Upper lobe of right lung (tissue), 1 donor: ENCODE measurements at regions not wholly inside any gene's neighbourhood (a gene's known extent, or its start where the extent isn't known, plus 50 kb on each side); places are given as distances from the start of the nearest gene placed in this dataset.

ENCODE experiments used
- ATAC-seq: fragments of 200-7000 bp; cut with Tn5 transposase; one replicate; pipeline ENCODE4 v1.9.1; 2020; ENCODE audit warnings: mild to moderate bottlenecking, moderate library complexity
- DNase-seq: peaks from one replicate; pipeline ENCODE4 v3.0.0-alpha.2; 2020
- H3K27ac ChIP-seq: fragments of 200-600 bp; one replicate; pipeline ENCODE4 v1.8.0; 2022
- H3K27me3 ChIP-seq: fragments of 200-600 bp; one replicate; pipeline ENCODE4 v1.8.0; 2022; ENCODE audit warnings: mild to moderate bottlenecking
- H3K36me3 ChIP-seq: fragments of 200-600 bp; one replicate; pipeline ENCODE4 v1.8.0; 2022
- H3K4me1 ChIP-seq: fragments of 200-600 bp; one replicate; pipeline ENCODE4 v1.8.0; 2022
- H3K4me3 ChIP-seq: fragments of 200-600 bp; one replicate; pipeline ENCODE4 v1.8.0; 2022; ENCODE audit warnings: mild to moderate bottlenecking
- H3K9me3 ChIP-seq: fragments of 200-600 bp; one replicate; pipeline ENCODE4 v1.8.0; 2022
- CTCF ChIP-seq: fragments of 200-600 bp; IDR thresholded peaks from one replicate; pipeline ENCODE4 v1.8.0; 2022; ENCODE audit warnings: antibody characterized with exemption
- intact Hi-C: fragments of 100-400 bp; cut with DNase I; formaldehyde crosslinking; loops from one replicate; pipeline ENCODE4 v1.11.0; 2022
- donor health status: DM: no; HTN: yes; CAD: no; lungs with severe emphysema.

GRCh38 chr2:223197046-223197445 is 145.1 kb downstream of the KCNE4 start:
- no peaks in the 10 kb centered on the region for H3K27me3 ChIP-seq
- ATAC-seq (no peak), DNase-seq (no peak)
- H3K4me1 ChIP-seq: no peaks in the 10 kb centered on the region
- no peak for TF ChIP-seq CTCF
- intact Hi-C loops: no loop called here
- no peaks in the 10 kb centered on the region for H3K9me3 ChIP-seq
- no peak overlapping the region for H3K4me3 ChIP-seq
- H3K27ac ChIP-seq: no peak overlapping the region
- no peaks in the 10 kb centered on the region for H3K36me3 ChIP-seq

GRCh38 chr2:223199531-223200515 is 147.8 kb downstream of the KCNE4 start:
- ATAC-seq: no peak
- no peak overlapping the region for H3K4me3 ChIP-seq
- no peaks in the 10 kb centered on the region for H3K4me1 ChIP-seq
- H3K27me3 ChIP-seq: no peaks in the 10 kb centered on the region
- intact Hi-C loops: no loop called here
- no peaks in the 10 kb centered on the region for H3K9me3 ChIP-seq
- TF ChIP-seq CTCF: no peak
- no peak overlapping the region for H3K27ac ChIP-seq
- H3K36me3 ChIP-seq: no peaks in the 10 kb centered on the region
- DNase-seq: no peak

GRCh38 chr2:223203971-223204929 is 152.3 kb downstream of the KCNE4 start:
- Histone ChIP-seq H3K4me1 (no peaks in the 10 kb centered on the region), H3K27me3 (no peaks in the 10 kb centered on the region), H3K27ac (no peak overlapping the region), H3K9me3 (no peaks in the 10 kb centered on the region), H3K36me3 (no peaks in the 10 kb centered on the region), H3K4me3 (no peak overlapping the region)
- no peak for ATAC-seq
- intact Hi-C loops: no loop called here
- DNase-seq: no peak
- TF ChIP-seq CTCF: no peak

GRCh38 chr2:223210489-223210888 is 158.5 kb downstream of the KCNE4 start:
- Histone ChIP-seq H3K4me1 (no peaks in the 10 kb centered on the region), H3K9me3 (peaks cover 7% of the 10 kb centered on the region), H3K4me3 (no peak overlapping the region), H3K36me3 (no peaks in the 10 kb centered on the region), H3K27me3 (no peaks in the 10 kb centered on the region), H3K27ac (no peak overlapping the region)
- no peak for TF ChIP-seq CTCF
- DNase-seq (no peak), ATAC-seq (no peak)
- intact Hi-C loops: no loop called here

GRCh38 chr2:223214394-223215253 is 162.6 kb downstream of the KCNE4 start:
- Histone ChIP-seq H3K9me3 (peaks cover 7% of the 10 kb centered on the region), H3K4me3 (no peak overlapping the region), H3K36me3 (no peaks in the 10 kb centered on the region), H3K27me3 (no peaks in the 10 kb centered on the region), H3K4me1 (no peaks in the 10 kb centered on the region), H3K27ac (no peak overlapping the region)
- intact Hi-C loops: no loop called here
- no peak for DNase-seq
- ATAC-seq: no peak
- no peak for TF ChIP-seq CTCF
